Transverse colon (tissue), 4 donors: ENCODE measurements at regions not wholly inside any gene's neighbourhood (a gene's known extent, or its start where the extent isn't known, plus 50 kb on each side); places are given as distances from the start of the nearest gene placed in this dataset.
A peak's percentile ranks its signal among the peaks of the same experiment; 100 is the strongest.
"Not testable (repeated sequence)": the region's sequence is repeated elsewhere in the genome, so short reads cannot be mapped to it uniquely, and the experiment has no call there.

Source experiments
- DNase-seq: peaks from one replicate; pipeline ENCODE4 v3.0.0-alpha.2; 2019
- H3K27ac ChIP-seq, 4 donors: fragments of 200-600 bp; sonication (generic); 2 replicates each; pipeline ENCODE4 v1.5.1; 2016 to 2018; ENCODE audit warnings: inconsistent platforms in 4 of 4
- H3K27me3 ChIP-seq: fragments of 200-600 bp; sonication (generic); 2 replicates; pipeline ENCODE4 v1.5.1; 2017; ENCODE audit warnings: inconsistent platforms
- H3K36me3 ChIP-seq, 4 donors: fragments of 200-600 bp; sonication (generic); 2 replicates each; pipeline ENCODE4 v1.5.1; 2017 to 2019; ENCODE audit warnings: inconsistent platforms in 4 of 4
- H3K4me1 ChIP-seq, 4 donors: fragments of 200-600 bp; sonication (generic); 2 replicates each; pipeline ENCODE4 v1.5.1; 2017 to 2020; ENCODE audit warnings: inconsistent platforms in 4 of 4
- H3K4me3 ChIP-seq, 4 donors: fragments of 200-600 bp; sonication (generic); 1 replicate in 1 of 4; 2 replicates in 3 of 4; pipeline versions ENCODE4 v1.5.1 to v1.6.1; 2017 to 2019; ENCODE audit warnings: inconsistent platforms in 4 of 4
- H3K9me3 ChIP-seq, 2 donors: fragments of 200-600 bp; sonication (generic); 2 replicates each; pipeline ENCODE4 v1.5.1; 2017 to 2019; ENCODE audit warnings: inconsistent platforms in 2 of 2
- EP300 ChIP-seq: sonication (generic); formaldehyde crosslinking; IDR thresholded peaks from one replicate; pipeline ENCODE4 v1.6.1; 2017; ENCODE audit warnings: antibody characterized with exemption, low read depth
- POLR2A ChIP-seq: fragments of 450-650 bp; IDR thresholded peaks from one replicate; pipeline ENCODE4 v1.6.1; 2016; ENCODE audit warnings: antibody characterized with exemption, mild to moderate bottlenecking, moderate library complexity
- POLR2AphosphoS5 ChIP-seq, 3 donors: sonication (generic); formaldehyde crosslinking; IDR thresholded peaks; one replicate each; pipeline ENCODE4 v1.6.1; 2016; ENCODE audit warnings: antibody characterized with exemption in 3 of 3
- WGBS, 2 donors: methylation state at CpG; one replicate each; pipeline ENCODE4 v1.1.5; 2018; ENCODE audit warnings: low coverage in 1 of 2; 5-methylcytosine and 5-hydroxymethylcytosine counted together
- in situ Hi-C, 4 donors: fragments of 200-750 bp; cut with MboI; loops; one replicate each; pipeline versions ENCODE4 v1.15.0 to v1.15.1; 2017; ENCODE audit warnings: low sequenced_read_pairs in 3 of 4, low pct_ligation_motif_present in 1 of 4, low pct_unique_long_range_greater_than_20kb in 1 of 4
- intact Hi-C: fragments of 100-400 bp; cut with DNase I; formaldehyde crosslinking; loops from one replicate; pipeline ENCODE4 v1.15.1; 2023; ENCODE audit warnings: low total_unique reads
- TF ChIP-seq, protein P1 (sequence below), 5 experiments: fragments of 200-600 bp in 3 of 5; fragments of 450-650 bp in 2 of 5; sonication (generic) in 3 of 5; IDR thresholded peaks; 1 replicate in 2 of 5; 2 replicates in 3 of 5; pipeline ENCODE4 v1.5.1; 2016 to 2017; ENCODE audit warnings: antibody characterized with exemption in 5 of 5, inconsistent platforms in 3 of 5, mild to moderate bottlenecking in 2 of 5, moderate library complexity in 1 of 5

DNA sequence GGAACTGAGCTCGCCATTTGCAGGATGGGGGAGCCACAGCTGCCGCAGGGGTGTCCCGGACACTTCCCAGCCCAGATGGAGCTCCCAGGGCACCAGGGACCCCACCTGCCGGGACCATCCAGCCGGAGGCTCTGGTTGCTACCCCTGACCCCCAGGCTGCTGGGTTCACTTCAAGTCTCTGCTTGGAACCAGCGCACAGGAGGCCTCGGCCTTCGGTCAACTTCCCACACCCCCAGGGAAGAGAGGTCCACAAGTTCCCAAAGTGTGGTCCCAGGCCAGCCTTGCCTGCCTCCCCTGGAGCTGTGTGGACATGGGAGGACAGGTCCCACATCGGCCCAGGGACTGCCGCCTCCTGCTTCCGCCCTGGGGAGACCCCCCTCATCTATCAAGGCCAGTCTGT lies 117.0 kb downstream of the TEX29 start:
- intact Hi-C loops, result no loop called here
- Histone ChIP-seq H3K4me3 (no peak overlapping the region), H3K27me3 (peaks cover 3% of the 10 kb centered on the region), H3K27ac (no peak overlapping the region), H3K4me1 (no peaks in the 10 kb centered on the region), H3K9me3 (no peaks in the 10 kb centered on the region), H3K36me3 (no peaks in the 10 kb centered on the region)
- 94% methylated on average over 3 of the region's 11 CpGs; no CpG with 5 or more reads in 1 of the 2 donors for WGBS, 2 donors
- TF ChIP-seq, protein P1, sequence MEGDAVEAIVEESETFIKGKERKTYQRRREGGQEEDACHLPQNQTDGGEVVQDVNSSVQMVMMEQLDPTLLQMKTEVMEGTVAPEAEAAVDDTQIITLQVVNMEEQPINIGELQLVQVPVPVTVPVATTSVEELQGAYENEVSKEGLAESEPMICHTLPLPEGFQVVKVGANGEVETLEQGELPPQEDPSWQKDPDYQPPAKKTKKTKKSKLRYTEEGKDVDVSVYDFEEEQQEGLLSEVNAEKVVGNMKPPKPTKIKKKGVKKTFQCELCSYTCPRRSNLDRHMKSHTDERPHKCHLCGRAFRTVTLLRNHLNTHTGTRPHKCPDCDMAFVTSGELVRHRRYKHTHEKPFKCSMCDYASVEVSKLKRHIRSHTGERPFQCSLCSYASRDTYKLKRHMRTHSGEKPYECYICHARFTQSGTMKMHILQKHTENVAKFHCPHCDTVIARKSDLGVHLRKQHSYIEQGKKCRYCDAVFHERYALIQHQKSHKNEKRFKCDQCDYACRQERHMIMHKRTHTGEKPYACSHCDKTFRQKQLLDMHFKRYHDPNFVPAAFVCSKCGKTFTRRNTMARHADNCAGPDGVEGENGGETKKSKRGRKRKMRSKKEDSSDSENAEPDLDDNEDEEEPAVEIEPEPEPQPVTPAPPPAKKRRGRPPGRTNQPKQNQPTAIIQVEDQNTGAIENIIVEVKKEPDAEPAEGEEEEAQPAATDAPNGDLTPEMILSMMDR (IDR thresholded peaks at IDR 0.05), result no peak
- TF ChIP-seq POLR2AphosphoS5 (IDR thresholded peaks at IDR 0.05) (no peak), POLR2A (no peak), EP300 (no peak)
- no peak for DNase-seq
- in situ Hi-C loops, result no loop called here

GRCh38 chr13:111437856-111438547 lies 117.6 kb downstream of the TEX29 start:
- Histone ChIP-seq H3K4me3 (no peak overlapping the region), H3K27me3 (peaks cover 3% of the 10 kb centered on the region), H3K9me3 (no peaks in the 10 kb centered on the region), H3K36me3 (no peaks in the 10 kb centered on the region), H3K27ac (no peak overlapping the region), H3K4me1 (no peaks in the 10 kb centered on the region)
- in situ Hi-C loops (no loop called here), intact Hi-C loops (no loop called here)
- TF ChIP-seq, protein P1 (IDR thresholded peaks at IDR 0.05), result no peak
- TF ChIP-seq POLR2A (no peak), EP300 (no peak), POLR2AphosphoS5 (IDR thresholded peaks at IDR 0.05) (no peak)
- no peak for DNase-seq
- 90% methylated on average over 26 of the region's 26 CpGs; no CpG with 5 or more reads in 1 of the 2 donors for WGBS, 2 donors

DNA sequence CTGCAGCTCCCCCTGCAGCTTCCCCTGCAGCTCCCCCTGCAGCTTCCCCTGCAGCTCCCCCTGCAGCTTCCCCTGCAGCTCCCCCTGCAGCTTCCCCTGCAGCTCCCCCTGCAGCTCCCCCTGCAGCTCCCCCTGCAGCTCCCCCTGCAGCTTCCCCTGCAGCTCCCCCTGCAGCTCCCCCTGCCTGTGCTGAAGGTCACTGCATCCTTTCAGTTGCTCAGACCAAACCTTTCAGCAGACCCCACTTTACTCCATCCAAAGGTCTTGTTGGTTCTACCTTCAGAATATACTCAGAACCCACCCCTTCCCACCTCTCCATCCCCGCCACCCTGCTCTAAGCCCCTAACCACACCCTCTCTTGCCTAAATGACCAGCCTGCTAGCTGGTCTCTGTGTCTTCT lies 120.0 kb downstream of the TEX29 start:
- in situ Hi-C loops, result not testable (repeated sequence)

DNA sequence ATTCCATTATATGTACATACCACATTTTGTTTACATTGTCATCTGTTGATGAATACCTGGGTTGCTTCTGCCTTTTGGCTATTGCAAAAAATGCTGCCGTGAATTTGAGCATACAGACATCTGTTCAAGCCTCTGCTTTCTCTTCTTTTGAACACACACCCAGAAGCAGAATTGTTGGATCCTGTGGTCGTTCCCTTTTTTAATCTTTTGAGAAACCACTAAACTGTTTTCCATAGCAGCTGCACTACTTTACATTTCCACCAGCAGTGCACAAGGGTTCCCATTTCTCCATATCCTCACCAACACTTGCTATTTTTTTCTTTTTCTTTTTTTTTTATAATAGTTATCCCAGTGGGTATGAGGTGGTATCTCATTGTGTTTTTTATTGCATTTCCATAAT lies 123.5 kb downstream of the TEX29 start:
- Histone ChIP-seq H3K4me1 (no peaks in the 10 kb centered on the region), H3K36me3 (no peaks in the 10 kb centered on the region), H3K27me3 (peaks cover 7% of the 10 kb centered on the region), H3K4me3 (no peak overlapping the region), H3K27ac (no peak overlapping the region), H3K9me3 (peaks cover 6% of the 10 kb centered on the region in 2 donors)
- in situ Hi-C loops (no loop called here), intact Hi-C loops (no loop called here)
- 78 to 81% methylated on average over 2 of the region's 2 CpGs for WGBS, 2 donors
- no peak for DNase-seq
- TF ChIP-seq, protein P1 (IDR thresholded peaks at IDR 0.05), result no peak
- TF ChIP-seq EP300 (no peak), POLR2AphosphoS5 (IDR thresholded peaks at IDR 0.05) (no peak), POLR2A (no peak)

More for the DNA sequence above, 120.0 kb downstream of the TEX29 start:
- intact Hi-C loops, H3K4me3 ChIP-seq, H3K9me3 ChIP-seq, H3K27ac ChIP-seq, H3K4me1 ChIP-seq, H3K27me3 ChIP-seq, DNase-seq, H3K36me3 ChIP-seq: not testable (repeated sequence)
- TF ChIP-seq, protein P1 (IDR thresholded peaks at IDR 0.05), result peak in 1 of 5 experiments; percentile 13
- 33 to 47% methylated on average over 1 of the region's 1 CpG for WGBS, 2 donors
